ENCODE measurements at regions not wholly inside any gene's neighbourhood (a gene's known extent, or its start where the extent isn't known, plus 50 kb on each side); places are given as distances from the start of the nearest gene placed in this dataset.

GRCh38 chrX:139191286-139191685 is 339.3 kb upstream of the F9 start:
- H3K9me3 Mint-ChIP-seq = no peaks in the 10 kb centered on the region
- DNase-seq (ENCODE audit: low spot score in 2 of 2, unreplicated experiment in 2 of 2) = no peak
- H3K4me3 Mint-ChIP-seq = no peak overlapping the region
- no peaks in the 10 kb centered on the region for H3K36me3 Mint-ChIP-seq
- H3K4me1 Mint-ChIP-seq = no peaks in the 10 kb centered on the region
- no peak overlapping the region for H3K27ac Mint-ChIP-seq
- TF ChIP-seq CTCF (IDR thresholded peaks at IDR 0.05; ENCODE audit: unreplicated experiment) = no peak
- H3K27me3 Mint-ChIP-seq (ENCODE audit: low read depth) = peaks cover 61% of the 10 kb centered on the region

- no peak overlapping the region for H3K27ac Mint-ChIP-seq
- no peaks in the 10 kb centered on the region for H3K36me3 Mint-ChIP-seq
- no peak for DNase-seq (ENCODE audit: low spot score in 2 of 2, unreplicated experiment in 2 of 2)
- H3K4me1 Mint-ChIP-seq = no peaks in the 10 kb centered on the region
- peaks cover 29% of the 10 kb centered on the region for H3K27me3 Mint-ChIP-seq (ENCODE audit: low read depth)
- no peak for TF ChIP-seq CTCF (IDR thresholded peaks at IDR 0.05; ENCODE audit: unreplicated experiment)
- no peak overlapping the region for H3K4me3 Mint-ChIP-seq
- no peaks in the 10 kb centered on the region for H3K9me3 Mint-ChIP-seq
Measured at GRCh38 chrX:139187738-139188137, 342.8 kb upstream of the F9 start.

GRCh38 chrX:139186991-139187390 is 343.5 kb upstream of the F9 start:
- H3K4me1 Mint-ChIP-seq = no peaks in the 10 kb centered on the region
- no peak for TF ChIP-seq CTCF (IDR thresholded peaks at IDR 0.05; ENCODE audit: unreplicated experiment)
- peaks cover 21% of the 10 kb centered on the region for H3K27me3 Mint-ChIP-seq (ENCODE audit: low read depth)
- H3K36me3 Mint-ChIP-seq = no peaks in the 10 kb centered on the region
- no peak for DNase-seq (ENCODE audit: low spot score in 2 of 2, unreplicated experiment in 2 of 2)
- no peak overlapping the region for H3K27ac Mint-ChIP-seq
- H3K9me3 Mint-ChIP-seq = no peaks in the 10 kb centered on the region
- no peak overlapping the region for H3K4me3 Mint-ChIP-seq

GRCh38 chrX:139179592-139179991 is 350.9 kb upstream of the F9 start:
- Mint-ChIP-seq H3K4me3 (no peak overlapping the region), H3K27me3 (ENCODE audit: low read depth) (peaks cover 6% of the 10 kb centered on the region), H3K9me3 (peaks cover 18% of the 10 kb centered on the region), H3K36me3 (no peaks in the 10 kb centered on the region), H3K27ac (no peak overlapping the region), H3K4me1 (no peaks in the 10 kb centered on the region)
- DNase-seq (ENCODE audit: low spot score in 2 of 2, unreplicated experiment in 2 of 2) = no peak
- TF ChIP-seq CTCF (IDR thresholded peaks at IDR 0.05; ENCODE audit: unreplicated experiment) = no peak

GRCh38 chrX:139178980-139179379 is 351.6 kb upstream of the F9 start:
- TF ChIP-seq CTCF (IDR thresholded peaks at IDR 0.05; ENCODE audit: unreplicated experiment) = no peak
- peaks cover 6% of the 10 kb centered on the region for H3K27me3 Mint-ChIP-seq (ENCODE audit: low read depth)
- no peak overlapping the region for H3K4me3 Mint-ChIP-seq
- H3K4me1 Mint-ChIP-seq = no peaks in the 10 kb centered on the region
- H3K9me3 Mint-ChIP-seq = peaks cover 18% of the 10 kb centered on the region
- no peak for DNase-seq (ENCODE audit: low spot score in 2 of 2, unreplicated experiment in 2 of 2)
- no peak overlapping the region for H3K27ac Mint-ChIP-seq
- H3K36me3 Mint-ChIP-seq = no peaks in the 10 kb centered on the region

GRCh38 chrX:139172731-139173130 is 357.8 kb upstream of the F9 start:
- no peak overlapping the region for H3K4me3 Mint-ChIP-seq
- no peaks in the 10 kb centered on the region for H3K36me3 Mint-ChIP-seq
- H3K4me1 Mint-ChIP-seq = no peaks in the 10 kb centered on the region
- TF ChIP-seq CTCF (IDR thresholded peaks at IDR 0.05; ENCODE audit: unreplicated experiment) = no peak
- H3K27me3 Mint-ChIP-seq (ENCODE audit: low read depth) = no peaks in the 10 kb centered on the region
- no peak for DNase-seq (ENCODE audit: low spot score in 2 of 2, unreplicated experiment in 2 of 2)
- H3K9me3 Mint-ChIP-seq = peaks cover 18% of the 10 kb centered on the region
- no peak overlapping the region for H3K27ac Mint-ChIP-seq
